HepG2 (cell line): ENCODE measurements at regions not wholly inside any gene's neighbourhood (a gene's known extent, or its start where the extent isn't known, plus 50 kb on each side); places are given as distances from the start of the nearest gene placed in this dataset.

ENCODE experiments used
- BRCA1 ChIP-seq: sonication (generic); formaldehyde crosslinking; IDR thresholded peaks from 2 replicates; pipeline ENCODE4 v1.4.0; 2020; ENCODE audit warnings: missing genetic modification reagents
- BRD4 ChIP-seq: sonication (generic); formaldehyde crosslinking; IDR thresholded peaks from 2 replicates; pipeline ENCODE4 v1.4.0; 2020; ENCODE audit warnings: missing genetic modification reagents
- KMT2A ChIP-seq: sonication (generic); formaldehyde crosslinking; IDR thresholded peaks from 2 replicates; pipeline ENCODE4 v1.4.0; 2020; ENCODE audit warnings: missing genetic modification reagents
- NFYB ChIP-seq: sonication (generic); formaldehyde crosslinking; IDR thresholded peaks from 2 replicates; pipeline ENCODE4 v1.4.0; 2020; ENCODE audit warnings: missing genetic modification reagents
- PRPF4 ChIP-seq: fragments of 200-400 bp; formaldehyde crosslinking; IDR thresholded peaks from 2 replicates; pipeline ENCODE4 v1.6.1; 2016; ENCODE audit warnings: low read length, low read depth; ENCODE audit not compliant: poor library complexity, severe bottlenecking
- TCF7L2 ChIP-seq: IDR thresholded peaks from 2 replicates; pipeline ENCODE4 v1.6.1; 2011; ENCODE audit warnings: mild to moderate bottlenecking, low read depth, low read length, moderate library complexity
- ZC3H4 ChIP-seq: sonication (generic); formaldehyde crosslinking; IDR thresholded peaks from 2 replicates; pipeline ENCODE4 v1.4.0; 2020; ENCODE audit warnings: missing genetic modification reagents, borderline replicate concordance
- ZNF12 ChIP-seq: sonication (generic); formaldehyde crosslinking; IDR thresholded peaks from 2 replicates; pipeline ENCODE4 v1.5.0; 2020; ENCODE audit warnings: missing genetic modification reagents
- ZNF512 ChIP-seq: sonication (generic); formaldehyde crosslinking; IDR thresholded peaks from 2 replicates; pipeline ENCODE4 v1.4.0; 2020; ENCODE audit warnings: mild to moderate bottlenecking, missing genetic modification reagents
- ZNF780A ChIP-seq: sonication (generic); formaldehyde crosslinking; IDR thresholded peaks from 2 replicates; pipeline ENCODE4 v1.8.0; 2022; ENCODE audit warnings: mild to moderate bottlenecking, missing genetic modification reagents, moderate library complexity
- TF ChIP-seq, protein P1 (sequence below): sonication (generic); formaldehyde crosslinking; IDR thresholded peaks from 2 replicates; pipeline ENCODE4 v1.4.0; 2020; ENCODE audit warnings: missing genetic modification reagents
- TF ChIP-seq, protein P2 (sequence below): sonication (generic); formaldehyde crosslinking; IDR thresholded peaks from 2 replicates; pipeline ENCODE4 v1.5.1; 2020; ENCODE audit warnings: missing genetic modification reagents, mild to moderate bottlenecking, borderline replicate concordance

DNA sequence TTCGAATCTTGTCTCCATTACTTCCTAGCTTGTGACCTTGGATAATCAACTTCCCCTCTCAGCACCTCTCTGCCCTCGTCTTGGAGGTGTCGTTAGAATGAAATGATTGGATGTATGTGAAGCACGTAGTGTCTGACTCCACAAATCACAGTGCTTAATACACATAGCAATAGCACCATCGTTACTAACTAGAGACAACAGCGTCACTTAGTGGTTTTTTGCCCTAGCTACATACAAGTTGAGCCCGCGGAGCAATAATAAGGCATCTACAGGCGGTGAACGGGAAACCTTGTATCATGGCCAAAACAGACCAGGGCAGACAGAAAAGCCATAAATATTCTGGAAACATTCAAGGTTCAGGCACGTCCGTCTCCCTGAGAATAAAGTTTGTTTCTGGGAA lies 154.9 kb downstream of the ASCL4 start:
- TF ChIP-seq BRD4 (no peak), ZNF780A (no peak), TCF7L2 (no peak), ZC3H4 (no peak), BRCA1 (CRISPR knock-in tag) (no peak), PRPF4 (no peak), NFYB (CRISPR knock-in tag) (no peak), KMT2A (CRISPR knock-in tag) (no peak), ZNF512 (CRISPR knock-in tag) (no peak), ZNF12 (CRISPR knock-in tag) (no peak)
- TF ChIP-seq, protein P1, sequence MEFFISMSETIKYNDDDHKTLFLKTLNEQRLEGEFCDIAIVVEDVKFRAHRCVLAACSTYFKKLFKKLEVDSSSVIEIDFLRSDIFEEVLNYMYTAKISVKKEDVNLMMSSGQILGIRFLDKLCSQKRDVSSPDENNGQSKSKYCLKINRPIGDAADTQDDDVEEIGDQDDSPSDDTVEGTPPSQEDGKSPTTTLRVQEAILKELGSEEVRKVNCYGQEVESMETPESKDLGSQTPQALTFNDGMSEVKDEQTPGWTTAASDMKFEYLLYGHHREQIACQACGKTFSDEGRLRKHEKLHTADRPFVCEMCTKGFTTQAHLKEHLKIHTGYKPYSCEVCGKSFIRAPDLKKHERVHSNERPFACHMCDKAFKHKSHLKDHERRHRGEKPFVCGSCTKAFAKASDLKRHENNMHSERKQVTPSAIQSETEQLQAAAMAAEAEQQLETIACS (CRISPR knock-in tag): no peak
- TF ChIP-seq, protein P2, sequence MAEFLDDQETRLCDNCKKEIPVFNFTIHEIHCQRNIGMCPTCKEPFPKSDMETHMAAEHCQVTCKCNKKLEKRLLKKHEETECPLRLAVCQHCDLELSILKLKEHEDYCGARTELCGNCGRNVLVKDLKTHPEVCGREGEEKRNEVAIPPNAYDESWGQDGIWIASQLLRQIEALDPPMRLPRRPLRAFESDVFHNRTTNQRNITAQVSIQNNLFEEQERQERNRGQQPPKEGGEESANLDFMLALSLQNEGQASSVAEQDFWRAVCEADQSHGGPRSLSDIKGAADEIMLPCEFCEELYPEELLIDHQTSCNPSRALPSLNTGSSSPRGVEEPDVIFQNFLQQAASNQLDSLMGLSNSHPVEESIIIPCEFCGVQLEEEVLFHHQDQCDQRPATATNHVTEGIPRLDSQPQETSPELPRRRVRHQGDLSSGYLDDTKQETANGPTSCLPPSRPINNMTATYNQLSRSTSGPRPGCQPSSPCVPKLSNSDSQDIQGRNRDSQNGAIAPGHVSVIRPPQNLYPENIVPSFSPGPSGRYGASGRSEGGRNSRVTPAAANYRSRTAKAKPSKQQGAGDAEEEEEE: no peak
